PC-3 (cell line): ENCODE measurements at regions not wholly inside any gene's neighbourhood (a gene's known extent, or its start where the extent isn't known, plus 50 kb on each side); places are given as distances from the start of the nearest gene placed in this dataset.

ENCODE experiments used
- ATAC-seq: fragments of 200-7000 bp; cut with Tn5 transposase; 2 replicates; pipeline ENCODE4 v1.9.1; 2020; ENCODE audit warnings: mild to moderate bottlenecking, moderate library complexity
- BruUV-seq: library from RNA; stranded (reverse); fragments of 400-500 nt; replicated peaks from 2 replicates; lab custom pipeline; 2021; lab: Mats Ljungman, UMichigan
- CTCF ChIA-PET: fragments of 300-600 bp; sonication (Branson Sonifier 250); formaldehyde crosslinking; loops from one replicate; lab custom pipeline; 2022; ENCODE audit warnings: antibody characterized with exemption; lab: Charles Lee
- POLR2A ChIA-PET: fragments of 300-600 bp; sonication (Branson Sonifier 250); formaldehyde crosslinking; loops from one replicate; lab custom pipeline; 2022; ENCODE audit warnings: antibody characterized with exemption; ENCODE audit not compliant: unreplicated experiment; lab: Charles Lee
- DNase-seq: peaks from one replicate; pipeline ENCODE4 v3.0.0-alpha.2; 2015
- H2AFZ ChIP-seq: fragments of 300-600 bp; sonication (generic); 2 replicates; pipeline ENCODE4 v1.6.0; 2016; ENCODE audit warnings: antibody characterized with exemption, low read length
- H3F3A ChIP-seq: fragments of 300-600 bp; sonication (generic); one replicate; pipeline ENCODE4 v1.6.0; 2017; ENCODE audit warnings: antibody characterized with exemption, low read length, control low read depth, mild to moderate bottlenecking; ENCODE audit not compliant: unreplicated experiment
- H3K27ac ChIP-seq: fragments of 300-600 bp; sonication (generic); 2 replicates; pipeline ENCODE4 v1.5.1; 2016; ENCODE audit warnings: mild to moderate bottlenecking, low read length
- H3K27me3 ChIP-seq: fragments of 300-600 bp; sonication (generic); 2 replicates; pipeline ENCODE4 v1.6.1; 2016; ENCODE audit warnings: low read length, mixed read lengths
- H3K36me3 ChIP-seq: fragments of 300-600 bp; sonication (generic); 2 replicates; pipeline ENCODE4 v1.6.1; 2016; ENCODE audit warnings: low read depth, mixed run types, low read length, mixed read lengths
- H3K4me1 ChIP-seq: fragments of 300-600 bp; sonication (generic); 2 replicates; pipeline ENCODE4 v1.5.1; 2016; ENCODE audit warnings: low read length; ENCODE audit not compliant: insufficient read depth
- H3K4me2 ChIP-seq: fragments of 300-600 bp; sonication (generic); 2 replicates; pipeline ENCODE4 v1.6.0; 2016; ENCODE audit warnings: low read length
- H3K4me3 ChIP-seq: fragments of 300-600 bp; sonication (generic); 2 replicates; pipeline ENCODE4 v1.5.1; 2016; ENCODE audit warnings: mild to moderate bottlenecking, low read length, mixed read lengths
- H3K79me2 ChIP-seq: fragments of 300-600 bp; sonication (generic); 2 replicates; pipeline ENCODE4 v1.6.1; 2017; ENCODE audit warnings: low read length, mixed read lengths
- H3K9ac ChIP-seq: fragments of 300-600 bp; sonication (generic); 2 replicates; pipeline ENCODE4 v1.6.0; 2016; ENCODE audit warnings: mild to moderate bottlenecking, low read length
- H3K9me2 ChIP-seq: fragments of 300-600 bp; sonication (generic); replicated peaks from 2 replicates; pipeline ENCODE4 v1.6.1; 2016; ENCODE audit warnings: mixed run types, low read length, mixed read lengths
- H3K9me3 ChIP-seq: fragments of 300-600 bp; sonication (generic); 2 replicates; pipeline ENCODE4 v1.6.1; 2016; ENCODE audit warnings: low read length, mixed read lengths
- H4K20me1 ChIP-seq: fragments of 300-600 bp; sonication (generic); 2 replicates; pipeline ENCODE4 v1.6.1; 2016; ENCODE audit warnings: low read length, mixed read lengths
- CTCF ChIP-seq: fragments of 300-600 bp; sonication (generic); conservative IDR thresholded peaks from 2 replicates; pipeline ENCODE4 v1.5.1; 2017; ENCODE audit warnings: antibody characterized with exemption, low read depth, mild to moderate bottlenecking, low read length
- EZH2 ChIP-seq: fragments of 300-600 bp; sonication (generic); IDR thresholded peaks from one replicate; pipeline ENCODE4 v1.6.1; 2017; ENCODE audit warnings: antibody characterized with exemption, mild to moderate bottlenecking, low read length; ENCODE audit not compliant: unreplicated experiment
- EZH2phosphoT487 ChIP-seq: fragments of 300-600 bp; sonication (generic); IDR thresholded peaks from 2 replicates; pipeline ENCODE4 v1.6.1; 2018; ENCODE audit warnings: mild to moderate bottlenecking, antibody characterized with exemption, low read length, borderline replicate concordance
- intact Hi-C: fragments of 100-400 bp; cut with micrococcal nuclease; formaldehyde crosslinking; loops from 2 replicates; pipeline ENCODE4 v1.9.0; 2023

- intact Hi-C loops: no loop called here
- POLR2A ChIA-PET: no interaction called here
Measured at GRCh38 chr7:51521054-51521453, 204.4 kb upstream of the COBL start.

GRCh38 chr7:51518646-51519045 lies 202.0 kb upstream of the COBL start:
- ChIA-PET POLR2A (no interaction called here), CTCF (no interaction called here)
- ATAC-seq (no peak), DNase-seq (no peak)
- TF ChIP-seq EZH2phosphoT487 (no peak), CTCF (no peak), EZH2 (no peak)
- no peak overlapping the region for H3K4me3 ChIP-seq
- no peaks in the 10 kb centered on the region for H3K79me2 ChIP-seq
- no peaks in the 10 kb centered on the region for H3K9me3 ChIP-seq
- no peak overlapping the region for H3K27ac ChIP-seq
- BruUV-seq: no TSS peak
- H4K20me1 ChIP-seq: no peaks in the 10 kb centered on the region
- H2AFZ ChIP-seq: no peak overlapping the region
- H3F3A ChIP-seq: no peaks in the 10 kb centered on the region
- no peaks in the 10 kb centered on the region for H3K9me2 ChIP-seq
- intact Hi-C loops: no loop called here
- H3K9ac ChIP-seq: no peak overlapping the region
- H3K4me1 ChIP-seq: no peaks in the 10 kb centered on the region
- H3K4me2 ChIP-seq: no peak overlapping the region
- H3K27me3 ChIP-seq: peaks cover 18% of the 10 kb centered on the region; the same call in 1 of the 2 replicates
- no peaks in the 10 kb centered on the region for H3K36me3 ChIP-seq

More at GRCh38 chr7:51521054-51521453, 204.4 kb upstream of the COBL start:
- H4K20me1 ChIP-seq: no peaks in the 10 kb centered on the region
- ATAC-seq: no peak
- no peaks in the 10 kb centered on the region for H3K36me3 ChIP-seq
- H3K4me3 ChIP-seq: no peak overlapping the region
- no peak overlapping the region for H3K27ac ChIP-seq
- peaks cover 18% of the 10 kb centered on the region; the same call in 1 of the 2 replicates for H3K27me3 ChIP-seq
- no peaks in the 10 kb centered on the region for H3K4me1 ChIP-seq
- no peaks in the 10 kb centered on the region for H3K9me3 ChIP-seq
- no peaks in the 10 kb centered on the region for H3F3A ChIP-seq
- no peak overlapping the region for H2AFZ ChIP-seq
- no peaks in the 10 kb centered on the region for H3K9me2 ChIP-seq
- H3K79me2 ChIP-seq: no peaks in the 10 kb centered on the region
- no peak for TF ChIP-seq EZH2phosphoT487
- no peak for TF ChIP-seq CTCF
- no peak for TF ChIP-seq EZH2
- no peak for DNase-seq
- BruUV-seq: no TSS peak
- no peak overlapping the region for H3K9ac ChIP-seq
- CTCF ChIA-PET: no interaction called here
- H3K4me2 ChIP-seq: no peak overlapping the region

GRCh38 chr7:51517187-51517586 lies 200.6 kb upstream of the COBL start:
- no peak overlapping the region for H3K27ac ChIP-seq
- DNase-seq (no peak), ATAC-seq (no peak)
- H3K36me3 ChIP-seq: no peaks in the 10 kb centered on the region
- ChIA-PET POLR2A (no interaction called here), CTCF (no interaction called here)
- TF ChIP-seq EZH2 (no peak), CTCF (no peak), EZH2phosphoT487 (no peak)
- H3K4me2 ChIP-seq: no peak overlapping the region
- H3K4me1 ChIP-seq: no peaks in the 10 kb centered on the region
- H3K27me3 ChIP-seq: peaks cover 18% of the 10 kb centered on the region; the same call in 1 of the 2 replicates
- no peaks in the 10 kb centered on the region for H3K9me2 ChIP-seq
- intact Hi-C loops: no loop called here
- H4K20me1 ChIP-seq: no peaks in the 10 kb centered on the region
- no TSS peak for BruUV-seq
- H3K4me3 ChIP-seq: no peak overlapping the region
- no peaks in the 10 kb centered on the region for H3K79me2 ChIP-seq
- no peaks in the 10 kb centered on the region for H3K9me3 ChIP-seq
- no peak overlapping the region for H2AFZ ChIP-seq
- H3F3A ChIP-seq: no peaks in the 10 kb centered on the region
- H3K9ac ChIP-seq: no peak overlapping the region
